Stimulated activated CD4-positive, alpha-beta T cell treated with anti-CD3 and anti-CD28 coated beads, Interleukin-12 subunit alpha, Interleukin-12 subunit beta, amount 100 ng/mL, for 4 hours (primary cell): ENCODE measurements at regions not wholly inside any gene's neighbourhood (a gene's known extent, or its start where the extent isn't known, plus 50 kb on each side); places are given as distances from the start of the nearest gene placed in this dataset.
"Not testable (repeated sequence)": the region's sequence is repeated elsewhere in the genome, so short reads cannot be mapped to it uniquely, and the experiment has no call there.

Experiments
- DNase-seq: peaks from one replicate; pipeline ENCODE4 v3.0.0-alpha.2; 2020

GRCh38 chr15:70576276-70576675 is 187.1 kb downstream of the UACA start:
- DNase-seq = no peak

- no peak for DNase-seq
Measured at GRCh38 chr15:70575231-70576226, 187.8 kb downstream of the UACA start.

GRCh38 chr15:70574325-70574724 is 189.0 kb downstream of the UACA start:
- not testable (repeated sequence) for DNase-seq

- no peak for DNase-seq
Measured at GRCh38 chr15:70573121-70573850, 190.1 kb downstream of the UACA start.

- DNase-seq = no peak
Measured at GRCh38 chr15:70569714-70570231, 193.6 kb downstream of the UACA start.

GRCh38 chr15:70569091-70569713 is 194.2 kb downstream of the UACA start:
- DNase-seq = no peak

- DNase-seq = no peak
Measured at GRCh38 chr15:70566989-70567388, 196.4 kb downstream of the UACA start.

- no peak for DNase-seq
Measured at GRCh38 chr15:70566047-70566835, 197.1 kb downstream of the UACA start.

- DNase-seq = no peak
Measured at GRCh38 chr15:70563561-70564095, 199.7 kb downstream of the UACA start.

GRCh38 chr15:70562906-70563305 is 200.5 kb downstream of the UACA start:
- DNase-seq = no peak

- no peak for DNase-seq
Measured at GRCh38 chr15:70561885-70562284, 201.5 kb downstream of the UACA start.

GRCh38 chr15:70560617-70561328 is 202.6 kb downstream of the UACA start:
- DNase-seq = no peak

GRCh38 chr15:70559265-70560239 is 203.8 kb downstream of the UACA start:
- peak; percentile 52 for DNase-seq

GRCh38 chr15:70558406-70559264 is 204.7 kb downstream of the UACA start:
- no peak for DNase-seq

- no peak for DNase-seq
Measured at GRCh38 chr15:70557521-70558258, 205.7 kb downstream of the UACA start.

- DNase-seq = no peak
Measured at GRCh38 chr15:70556779-70557178, 206.6 kb downstream of the UACA start.

- no peak for DNase-seq
Measured at GRCh38 chr15:70556151-70556741, 207.1 kb downstream of the UACA start.

GRCh38 chr15:70555713-70556112 is 207.6 kb downstream of the UACA start:
- DNase-seq = no peak
